Fibroblast of villous mesenchyme (primary cell): ENCODE measurements at regions not wholly inside any gene's neighbourhood (a gene's known extent, or its start where the extent isn't known, plus 50 kb on each side); places are given as distances from the start of the nearest gene placed in this dataset.

Experiments used
- DNase-seq: peaks from one replicate; pipeline ENCODE4 v3.0.0-alpha.2; 2010; ENCODE audit warnings: low read depth
- H3K4me3 ChIP-seq: 2 replicates; pipeline ENCODE4 v1.5.1; 2011; ENCODE audit warnings: low read depth, mild to moderate bottlenecking, low read length
- CTCF ChIP-seq: IDR thresholded peaks from 2 replicates; pipeline ENCODE4 v1.5.1; 2012; ENCODE audit warnings: low read depth, mild to moderate bottlenecking, low read length; ENCODE audit not compliant: insufficient read depth

GRCh38 chr2:45145073-45145899 is 136.0 kb upstream of the SIX2 start:
- no peak overlapping the region for H3K4me3 ChIP-seq
- no peak for TF ChIP-seq CTCF
- no peak for DNase-seq

- no peak for DNase-seq
- H3K4me3 ChIP-seq: no peak overlapping the region
- no peak for TF ChIP-seq CTCF
These were observed 132.9 kb upstream of the SIX2 start for GRCh38 chr2:45141883-45142866.

DNA sequence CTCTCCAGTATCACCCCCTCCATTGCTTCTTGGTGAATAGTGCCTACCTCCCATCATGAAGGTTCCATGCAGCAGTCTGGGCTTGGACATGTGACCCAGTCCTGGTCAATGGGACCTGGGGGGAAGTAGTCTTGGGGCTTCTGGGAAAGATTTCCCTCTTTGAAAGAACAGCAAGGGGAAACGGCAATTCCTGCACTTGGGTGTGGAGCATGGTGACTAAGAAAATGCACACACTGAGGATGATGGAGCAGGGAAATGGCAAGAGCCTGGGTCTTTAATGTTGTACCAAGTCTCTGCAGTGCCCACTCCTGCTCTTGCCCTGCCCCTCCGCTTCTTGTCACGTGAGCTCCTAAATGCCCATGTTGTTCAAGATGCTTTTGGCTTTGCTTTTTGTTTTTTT is 131.4 kb upstream of the SIX2 start:
- no peak for TF ChIP-seq CTCF
- no peak for DNase-seq
- no peak overlapping the region for H3K4me3 ChIP-seq

- DNase-seq: no peak
- H3K4me3 ChIP-seq: no peak overlapping the region
- TF ChIP-seq CTCF: no peak
These were observed 129.7 kb upstream of the SIX2 start for GRCh38 chr2:45138904-45139303.

DNA sequence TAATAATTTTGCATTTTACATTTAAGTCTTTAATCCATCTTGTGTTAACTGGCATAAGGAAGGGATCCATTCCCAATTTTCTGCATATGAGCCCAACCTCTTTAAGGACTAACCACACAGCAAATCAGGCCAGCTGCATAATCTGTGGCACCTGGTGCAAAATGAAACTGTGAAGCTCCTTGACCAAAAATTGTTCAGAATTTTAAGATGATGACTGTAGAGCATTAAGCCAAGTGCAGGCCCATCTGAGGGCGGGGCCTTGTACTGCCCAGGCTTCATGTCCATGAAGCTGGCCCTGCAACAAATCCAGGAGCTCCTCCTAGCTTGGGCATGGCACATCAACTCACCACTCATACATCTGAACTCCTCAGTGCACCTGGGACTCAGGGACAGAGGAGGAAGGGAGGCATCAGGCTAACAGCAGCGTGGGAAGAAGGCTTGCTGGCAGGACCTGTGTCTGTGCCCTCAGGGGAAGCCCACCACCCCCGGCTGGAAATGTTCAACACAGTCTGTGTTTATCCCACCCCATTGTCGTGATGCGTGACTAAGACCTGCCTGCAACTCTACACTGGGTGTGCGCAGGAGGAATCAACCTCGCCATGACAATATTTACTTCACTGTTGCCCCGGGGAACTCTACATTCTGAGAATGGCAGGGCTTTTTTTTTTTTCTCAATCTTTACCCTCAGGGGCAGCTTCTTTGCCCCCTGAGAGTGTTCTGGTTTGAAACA is 128.9 kb upstream of the SIX2 start:
- no peak overlapping the region for H3K4me3 ChIP-seq
- DNase-seq: no peak
- TF ChIP-seq CTCF: no peak

GRCh38 chr2:45134726-45135125 is 125.5 kb upstream of the SIX2 start:
- peak; percentile 16 for DNase-seq
- TF ChIP-seq CTCF: no peak

More at GRCh38 chr2:45134726-45135125, 125.5 kb upstream of the SIX2 start:
- no peak overlapping the region for H3K4me3 ChIP-seq
